ENCODE measurements at regions not wholly inside any gene's neighbourhood (a gene's known extent, or its start where the extent isn't known, plus 50 kb on each side); places are given as distances from the start of the nearest gene placed in this dataset.

DNA sequence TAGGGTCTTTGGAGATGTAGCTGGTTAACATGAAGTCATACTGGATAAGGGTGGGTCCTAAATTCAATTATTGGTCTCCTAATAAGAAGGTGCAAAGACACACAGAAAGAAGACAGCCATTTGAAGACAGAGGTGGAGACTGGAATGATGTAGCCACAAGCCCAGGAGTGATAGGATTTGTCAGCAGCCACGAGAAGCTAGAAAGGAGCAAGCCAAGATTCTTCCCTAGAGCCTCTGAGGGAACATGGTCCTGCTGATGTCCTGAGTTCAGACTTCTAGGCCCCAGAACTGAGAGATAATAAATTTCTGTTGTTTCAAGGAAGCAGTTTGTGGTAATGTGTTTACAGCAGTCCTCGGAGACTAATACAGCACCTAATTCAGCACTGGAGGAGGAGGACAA is 203.3 kb upstream of the SRRM4 start:
- TF ChIP-seq, protein P1, sequence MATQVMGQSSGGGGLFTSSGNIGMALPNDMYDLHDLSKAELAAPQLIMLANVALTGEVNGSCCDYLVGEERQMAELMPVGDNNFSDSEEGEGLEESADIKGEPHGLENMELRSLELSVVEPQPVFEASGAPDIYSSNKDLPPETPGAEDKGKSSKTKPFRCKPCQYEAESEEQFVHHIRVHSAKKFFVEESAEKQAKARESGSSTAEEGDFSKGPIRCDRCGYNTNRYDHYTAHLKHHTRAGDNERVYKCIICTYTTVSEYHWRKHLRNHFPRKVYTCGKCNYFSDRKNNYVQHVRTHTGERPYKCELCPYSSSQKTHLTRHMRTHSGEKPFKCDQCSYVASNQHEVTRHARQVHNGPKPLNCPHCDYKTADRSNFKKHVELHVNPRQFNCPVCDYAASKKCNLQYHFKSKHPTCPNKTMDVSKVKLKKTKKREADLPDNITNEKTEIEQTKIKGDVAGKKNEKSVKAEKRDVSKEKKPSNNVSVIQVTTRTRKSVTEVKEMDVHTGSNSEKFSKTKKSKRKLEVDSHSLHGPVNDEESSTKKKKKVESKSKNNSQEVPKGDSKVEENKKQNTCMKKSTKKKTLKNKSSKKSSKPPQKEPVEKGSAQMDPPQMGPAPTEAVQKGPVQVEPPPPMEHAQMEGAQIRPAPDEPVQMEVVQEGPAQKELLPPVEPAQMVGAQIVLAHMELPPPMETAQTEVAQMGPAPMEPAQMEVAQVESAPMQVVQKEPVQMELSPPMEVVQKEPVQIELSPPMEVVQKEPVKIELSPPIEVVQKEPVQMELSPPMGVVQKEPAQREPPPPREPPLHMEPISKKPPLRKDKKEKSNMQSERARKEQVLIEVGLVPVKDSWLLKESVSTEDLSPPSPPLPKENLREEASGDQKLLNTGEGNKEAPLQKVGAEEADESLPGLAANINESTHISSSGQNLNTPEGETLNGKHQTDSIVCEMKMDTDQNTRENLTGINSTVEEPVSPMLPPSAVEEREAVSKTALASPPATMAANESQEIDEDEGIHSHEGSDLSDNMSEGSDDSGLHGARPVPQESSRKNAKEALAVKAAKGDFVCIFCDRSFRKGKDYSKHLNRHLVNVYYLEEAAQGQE (IDR thresholded peaks at IDR 0.05; ENCODE audit: insufficient read depth in 1 of 2, low read depth in 2 of 2, low read length in 2 of 2) = no peak
- TF ChIP-seq FOXP2 (optimal IDR thresholded peaks at IDR 0.05; ENCODE audit: borderline replicate concordance, extremely low read depth, extremely low read length, insufficient read depth) (no peak), SIN3A (IDR thresholded peaks at IDR 0.05; ENCODE audit: borderline replicate concordance, insufficient read depth, low read length) (no peak), POLR2AphosphoS5 (IDR thresholded peaks at IDR 0.05; ENCODE audit: low read depth, low read length) (no peak), TAF1 (IDR thresholded peaks at IDR 0.05; ENCODE audit: borderline replicate concordance, insufficient read depth, low read length) (no peak)

GRCh38 chr12:118780939-118781338 is 200.4 kb upstream of the SRRM4 start:
- TF ChIP-seq SIN3A (IDR thresholded peaks at IDR 0.05; ENCODE audit: borderline replicate concordance, insufficient read depth, low read length) (no peak), TAF1 (IDR thresholded peaks at IDR 0.05; ENCODE audit: borderline replicate concordance, insufficient read depth, low read length) (no peak), POLR2AphosphoS5 (IDR thresholded peaks at IDR 0.05; ENCODE audit: low read depth, low read length) (no peak), FOXP2 (optimal IDR thresholded peaks at IDR 0.05; ENCODE audit: borderline replicate concordance, extremely low read depth, extremely low read length, insufficient read depth) (no peak)
- TF ChIP-seq, protein P1 (IDR thresholded peaks at IDR 0.05; ENCODE audit: insufficient read depth in 1 of 2, low read depth in 2 of 2, low read length in 2 of 2) = no peak

DNA sequence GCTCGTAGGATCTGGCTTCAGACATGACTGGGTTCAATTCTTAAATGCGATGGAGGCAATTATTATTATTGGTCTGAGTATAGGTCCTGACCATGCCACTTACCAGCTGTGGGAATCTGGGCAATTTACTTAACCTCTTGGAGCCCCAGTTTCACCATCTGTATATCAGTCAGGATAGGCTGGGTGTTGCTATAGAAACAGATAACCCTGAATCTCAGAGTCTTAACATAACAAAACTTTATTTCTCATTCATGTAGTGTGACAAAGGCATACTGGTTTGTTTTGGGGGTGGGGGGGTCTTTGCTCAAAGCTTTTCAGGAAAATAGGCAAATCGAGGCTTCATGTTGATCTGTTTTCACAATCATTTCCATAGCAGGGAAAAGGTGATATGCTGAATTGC is 199.6 kb upstream of the SRRM4 start:
- no peak for TF ChIP-seq FOXP2 (optimal IDR thresholded peaks at IDR 0.05; ENCODE audit: borderline replicate concordance, extremely low read depth, extremely low read length, insufficient read depth)
- TF ChIP-seq POLR2AphosphoS5 (IDR thresholded peaks at IDR 0.05; ENCODE audit: low read depth, low read length) = no peak
- TF ChIP-seq, protein P1 (IDR thresholded peaks at IDR 0.05; ENCODE audit: insufficient read depth in 1 of 2, low read depth in 2 of 2, low read length in 2 of 2) = no peak
- no peak for TF ChIP-seq TAF1 (IDR thresholded peaks at IDR 0.05; ENCODE audit: borderline replicate concordance, insufficient read depth, low read length)
- TF ChIP-seq SIN3A (IDR thresholded peaks at IDR 0.05; ENCODE audit: borderline replicate concordance, insufficient read depth, low read length) = no peak

GRCh38 chr12:118783703-118784102 is 197.6 kb upstream of the SRRM4 start:
- TF ChIP-seq SIN3A (IDR thresholded peaks at IDR 0.05; ENCODE audit: borderline replicate concordance, insufficient read depth, low read length) (no peak), POLR2AphosphoS5 (IDR thresholded peaks at IDR 0.05; ENCODE audit: low read depth, low read length) (no peak), TAF1 (IDR thresholded peaks at IDR 0.05; ENCODE audit: borderline replicate concordance, insufficient read depth, low read length) (no peak), FOXP2 (optimal IDR thresholded peaks at IDR 0.05; ENCODE audit: borderline replicate concordance, extremely low read depth, extremely low read length, insufficient read depth) (no peak)
- TF ChIP-seq, protein P1 (IDR thresholded peaks at IDR 0.05; ENCODE audit: insufficient read depth in 1 of 2, low read depth in 2 of 2, low read length in 2 of 2) = no peak

DNA sequence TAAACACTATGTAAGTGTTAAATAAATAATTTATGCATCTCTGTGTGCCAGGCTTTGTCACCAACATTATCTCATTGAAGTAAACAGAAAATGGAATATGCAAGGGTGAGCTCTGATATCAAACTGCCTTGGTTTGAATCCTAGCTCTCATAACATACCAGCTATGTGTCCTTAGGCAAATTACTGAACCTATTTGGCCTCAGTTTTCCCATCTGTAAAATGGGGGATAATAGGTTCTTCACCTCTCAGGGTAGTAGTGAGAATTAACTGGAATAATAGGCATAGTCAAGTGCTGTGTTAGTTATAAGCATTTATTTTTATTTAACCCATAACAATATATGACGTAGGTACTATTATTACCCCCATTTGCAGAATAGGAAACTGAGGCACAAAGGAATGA is 190.8 kb upstream of the SRRM4 start:
- TF ChIP-seq TAF1 (IDR thresholded peaks at IDR 0.05; ENCODE audit: borderline replicate concordance, insufficient read depth, low read length) (no peak), FOXP2 (optimal IDR thresholded peaks at IDR 0.05; ENCODE audit: borderline replicate concordance, extremely low read depth, extremely low read length, insufficient read depth) (no peak), POLR2AphosphoS5 (IDR thresholded peaks at IDR 0.05; ENCODE audit: low read depth, low read length) (no peak)
- TF ChIP-seq, protein P1 (IDR thresholded peaks at IDR 0.05; ENCODE audit: insufficient read depth in 1 of 2, low read depth in 2 of 2, low read length in 2 of 2) = no peak
